MM.1S (cell line): ENCODE measurements at regions not wholly inside any gene's neighbourhood (a gene's known extent, or its start where the extent isn't known, plus 50 kb on each side); places are given as distances from the start of the nearest gene placed in this dataset.

Source experiments
- DNase-seq: peaks from one replicate; pipeline ENCODE4 v3.0.0-alpha.2; 2015
- H2AFZ ChIP-seq: fragments of 300-600 bp; sonication (generic); 2 replicates; pipeline ENCODE4 v1.6.0; 2016; ENCODE audit warnings: antibody characterized with exemption, low read length
- H3F3A ChIP-seq: fragments of 300-600 bp; sonication (generic); 2 replicates; pipeline ENCODE4 v1.6.1; 2016; ENCODE audit warnings: mild to moderate bottlenecking, antibody characterized with exemption, low read length, moderate library complexity, mixed read lengths; ENCODE audit not compliant: insufficient read depth
- H3K27ac ChIP-seq: fragments of 300-600 bp; sonication (generic); 2 replicates; pipeline ENCODE4 v1.5.1; 2016; ENCODE audit warnings: mild to moderate bottlenecking, low read length
- H3K27me3 ChIP-seq: fragments of 300-600 bp; sonication (generic); replicated peaks from 2 replicates; pipeline ENCODE4 v1.6.0; 2016; ENCODE audit warnings: low read length; ENCODE audit not compliant: insufficient read depth
- H3K36me3 ChIP-seq: fragments of 300-600 bp; sonication (generic); replicated peaks from 2 replicates; pipeline ENCODE4 v1.6.1; 2016; ENCODE audit warnings: mild to moderate bottlenecking, low read length, mixed read lengths; ENCODE audit not compliant: insufficient read depth
- H3K4me1 ChIP-seq: fragments of 300-600 bp; sonication (generic); 2 replicates; pipeline ENCODE4 v1.6.1; 2016; ENCODE audit warnings: low read length, mixed read lengths
- H3K4me2 ChIP-seq: fragments of 300-600 bp; sonication (generic); 2 replicates; pipeline ENCODE4 v1.6.0; 2016; ENCODE audit warnings: low read depth, low read length
- H3K4me3 ChIP-seq: fragments of 300-600 bp; sonication (generic); 2 replicates; pipeline ENCODE4 v1.5.1; 2016; ENCODE audit warnings: low read length, mixed read lengths
- H3K79me2 ChIP-seq: fragments of 300-600 bp; sonication (generic); 2 replicates; pipeline ENCODE4 v1.6.1; 2016; ENCODE audit warnings: mixed run types, low read length, mixed read lengths
- H3K9ac ChIP-seq: fragments of 300-600 bp; sonication (generic); 2 replicates; pipeline ENCODE4 v1.6.1; 2016; ENCODE audit warnings: low read length, mixed read lengths
- H3K9me2 ChIP-seq: fragments of 300-600 bp; sonication (generic); replicated peaks from 2 replicates; pipeline ENCODE4 v1.6.1; 2016; ENCODE audit warnings: mild to moderate bottlenecking, low read length, mixed read lengths; ENCODE audit not compliant: insufficient read depth
- H3K9me3 ChIP-seq: fragments of 300-600 bp; sonication (generic); replicated peaks from 2 replicates; pipeline ENCODE4 v1.6.1; 2016; ENCODE audit warnings: mild to moderate bottlenecking, low read length, mixed read lengths; ENCODE audit not compliant: insufficient read depth
- H4K20me1 ChIP-seq: fragments of 300-600 bp; sonication (generic); 2 replicates; pipeline ENCODE4 v1.6.1; 2016; ENCODE audit warnings: mild to moderate bottlenecking, low read length, moderate library complexity, mixed read lengths; ENCODE audit not compliant: insufficient read depth
- EZH2 ChIP-seq: fragments of 300-600 bp; sonication (generic); optimal IDR thresholded peaks from 2 replicates; pipeline ENCODE3; 2017; ENCODE audit warnings: low read depth, mild to moderate bottlenecking, antibody characterized with exemption, low read length, mixed read lengths
- EZH2phosphoT487 ChIP-seq: fragments of 300-600 bp; sonication (generic); IDR thresholded peaks from 2 replicates; pipeline ENCODE4 v1.6.1; 2018; ENCODE audit warnings: antibody characterized with exemption, low read length
- TF ChIP-seq, protein P1 (sequence below): fragments of 300-600 bp; sonication (generic); IDR thresholded peaks from 2 replicates; pipeline ENCODE4 v1.5.1; 2016; ENCODE audit warnings: antibody characterized with exemption, low read length, mixed read lengths

DNA sequence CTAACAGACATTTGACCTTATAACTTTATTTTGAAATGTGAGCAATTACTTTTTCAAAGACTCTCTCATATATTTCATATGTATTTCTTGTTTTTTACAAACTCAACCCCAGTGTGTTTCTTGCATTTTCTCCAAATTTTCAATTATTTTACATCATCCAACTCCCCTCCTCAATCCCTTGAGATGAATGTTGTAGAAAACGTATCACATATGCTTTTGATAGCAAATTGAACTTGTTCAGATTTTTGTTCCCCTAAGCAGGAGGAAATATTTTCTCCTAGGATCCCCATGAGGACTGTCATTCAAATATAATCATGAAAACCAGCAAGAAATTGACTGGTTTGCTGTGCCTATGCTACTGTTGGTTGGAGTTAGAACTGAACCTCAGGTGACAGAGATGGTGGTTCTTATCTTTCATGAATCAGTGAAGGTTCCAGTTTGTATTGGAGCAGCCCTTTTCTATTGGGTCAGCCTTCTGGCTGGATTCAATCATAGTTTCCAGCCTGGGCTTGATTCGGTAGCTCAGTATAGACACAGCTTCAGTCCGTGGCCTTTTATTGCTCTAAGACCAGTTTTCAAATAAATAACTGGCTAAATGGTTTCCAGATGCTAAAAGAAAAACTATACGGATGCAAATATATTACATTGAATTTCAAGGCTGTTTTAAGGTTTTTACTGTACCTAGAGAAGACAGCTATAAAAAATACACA, 591.0 kb downstream of the EPHA4 start:
- no peaks in the 10 kb centered on the region for H3K79me2 ChIP-seq
- no peaks in the 10 kb centered on the region for H3K9me3 ChIP-seq
- no peaks in the 10 kb centered on the region for H3K36me3 ChIP-seq
- no peak overlapping the region for H2AFZ ChIP-seq
- H3K4me2 ChIP-seq: no peak overlapping the region
- no peaks in the 10 kb centered on the region for H3K9me2 ChIP-seq
- no peaks in the 10 kb centered on the region for H3K4me1 ChIP-seq
- H3F3A ChIP-seq: no peaks in the 10 kb centered on the region
- no peak overlapping the region for H3K27ac ChIP-seq
- no peak for TF ChIP-seq EZH2
- TF ChIP-seq, protein P1, sequence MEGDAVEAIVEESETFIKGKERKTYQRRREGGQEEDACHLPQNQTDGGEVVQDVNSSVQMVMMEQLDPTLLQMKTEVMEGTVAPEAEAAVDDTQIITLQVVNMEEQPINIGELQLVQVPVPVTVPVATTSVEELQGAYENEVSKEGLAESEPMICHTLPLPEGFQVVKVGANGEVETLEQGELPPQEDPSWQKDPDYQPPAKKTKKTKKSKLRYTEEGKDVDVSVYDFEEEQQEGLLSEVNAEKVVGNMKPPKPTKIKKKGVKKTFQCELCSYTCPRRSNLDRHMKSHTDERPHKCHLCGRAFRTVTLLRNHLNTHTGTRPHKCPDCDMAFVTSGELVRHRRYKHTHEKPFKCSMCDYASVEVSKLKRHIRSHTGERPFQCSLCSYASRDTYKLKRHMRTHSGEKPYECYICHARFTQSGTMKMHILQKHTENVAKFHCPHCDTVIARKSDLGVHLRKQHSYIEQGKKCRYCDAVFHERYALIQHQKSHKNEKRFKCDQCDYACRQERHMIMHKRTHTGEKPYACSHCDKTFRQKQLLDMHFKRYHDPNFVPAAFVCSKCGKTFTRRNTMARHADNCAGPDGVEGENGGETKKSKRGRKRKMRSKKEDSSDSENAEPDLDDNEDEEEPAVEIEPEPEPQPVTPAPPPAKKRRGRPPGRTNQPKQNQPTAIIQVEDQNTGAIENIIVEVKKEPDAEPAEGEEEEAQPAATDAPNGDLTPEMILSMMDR: no peak
- TF ChIP-seq EZH2phosphoT487: no peak
- no peak overlapping the region for H3K4me3 ChIP-seq
- no peak for DNase-seq
- H3K27me3 ChIP-seq: no peaks in the 10 kb centered on the region
- no peaks in the 10 kb centered on the region for H4K20me1 ChIP-seq
- no peak overlapping the region for H3K9ac ChIP-seq

GRCh38 chr2:220981926-220982325, 590.2 kb downstream of the EPHA4 start:
- Histone ChIP-seq H3K9me3 (no peaks in the 10 kb centered on the region), H3K36me3 (no peaks in the 10 kb centered on the region), H3K79me2 (no peaks in the 10 kb centered on the region), H3K4me3 (no peak overlapping the region), H3K9me2 (no peaks in the 10 kb centered on the region), H2AFZ (no peak overlapping the region), H3K27me3 (no peaks in the 10 kb centered on the region), H4K20me1 (no peaks in the 10 kb centered on the region), H3K4me2 (no peak overlapping the region), H3K9ac (no peak overlapping the region), H3F3A (no peaks in the 10 kb centered on the region), H3K27ac (no peak overlapping the region), H3K4me1 (no peaks in the 10 kb centered on the region)
- TF ChIP-seq, protein P1: no peak
- TF ChIP-seq EZH2phosphoT487 (no peak), EZH2 (no peak)
- DNase-seq: no peak

- no peak overlapping the region for H3K4me3 ChIP-seq
- H3F3A ChIP-seq: no peaks in the 10 kb centered on the region
- H3K27me3 ChIP-seq: no peaks in the 10 kb centered on the region
- H3K4me1 ChIP-seq: no peaks in the 10 kb centered on the region
- H3K79me2 ChIP-seq: no peaks in the 10 kb centered on the region
- H3K27ac ChIP-seq: no peak overlapping the region
- H4K20me1 ChIP-seq: no peaks in the 10 kb centered on the region
- no peak overlapping the region for H3K4me2 ChIP-seq
- no peak overlapping the region for H3K9ac ChIP-seq
- no peak for DNase-seq
- H3K9me3 ChIP-seq: no peaks in the 10 kb centered on the region
- no peaks in the 10 kb centered on the region for H3K36me3 ChIP-seq
- no peaks in the 10 kb centered on the region for H3K9me2 ChIP-seq
- TF ChIP-seq EZH2phosphoT487 (no peak), EZH2 (no peak)
- TF ChIP-seq, protein P1: no peak
- H2AFZ ChIP-seq: no peak overlapping the region
These were observed 586.5 kb downstream of the EPHA4 start for GRCh38 chr2:220985561-220985960.
